ENCODE measurements at regions not wholly inside any gene's neighbourhood (a gene's known extent, or its start where the extent isn't known, plus 50 kb on each side); places are given as distances from the start of the nearest gene placed in this dataset.

GRCh38 chr3:160617636-160618035, 52.3 kb upstream of the KPNA4 start:
- no peaks in the 10 kb centered on the region for H3K4me1 Mint-ChIP-seq (ENCODE audit: low read depth)
- no peak overlapping the region for H3K4me3 ChIP-seq (ENCODE audit: low read length)
- DNase-seq (no peak), ATAC-seq (ENCODE audit: poor library complexity) (no peak)
- no peak overlapping the region for H3K27ac ChIP-seq (ENCODE audit: low read depth in 1 of 2, low read length in 2 of 2)
- ChIA-PET CTCF (no interaction called here), POLR2A (no interaction called here)
- H3K27ac Mint-ChIP-seq, result no peak overlapping the region
- intact Hi-C loops (cut with DNase I, micrococcal nuclease), result no loop called here
- H3K27me3 ChIP-seq (ENCODE audit: control insufficient read depth in 1 of 2, insufficient read depth in 2 of 2, low read length in 2 of 2), result peaks cover 3 to 6% of the 10 kb centered on the region in 2 experiments
- no peaks in the 10 kb centered on the region for H3K36me3 ChIP-seq (ENCODE audit: insufficient read depth, low read length)
- H3K27me3 Mint-ChIP-seq, result peaks cover 51% of the 10 kb centered on the region
- H3K36me3 Mint-ChIP-seq (ENCODE audit: low read depth), result no peaks in the 10 kb centered on the region
- no peaks in the 10 kb centered on the region for H3K9me3 ChIP-seq (ENCODE audit: control insufficient read depth in 1 of 2, insufficient read depth in 1 of 2, low read length in 2 of 2)
- H3K4me3 Mint-ChIP-seq, result no peak overlapping the region
- H3K9me3 Mint-ChIP-seq, result no peaks in the 10 kb centered on the region
- TF ChIP-seq CTCF (IDR thresholded peaks at IDR 0.05), result no peak
- no peaks in the 10 kb centered on the region for H3K4me1 ChIP-seq (ENCODE audit: insufficient read depth, low read length)

- DNase-seq (no peak), ATAC-seq (ENCODE audit: poor library complexity) (no peak)
- H3K4me1 Mint-ChIP-seq (ENCODE audit: low read depth), result no peaks in the 10 kb centered on the region
- H3K27ac Mint-ChIP-seq, result no peak overlapping the region
- no peaks in the 10 kb centered on the region for H3K36me3 Mint-ChIP-seq (ENCODE audit: low read depth)
- Histone ChIP-seq H3K9me3 (ENCODE audit: control insufficient read depth in 1 of 2, insufficient read depth in 1 of 2, low read length in 2 of 2) (no peaks in the 10 kb centered on the region), H3K4me1 (ENCODE audit: insufficient read depth, low read length) (no peaks in the 10 kb centered on the region), H3K36me3 (ENCODE audit: insufficient read depth, low read length) (no peaks in the 10 kb centered on the region), H3K27ac (ENCODE audit: low read depth in 1 of 2, low read length in 2 of 2) (no peak overlapping the region), H3K27me3 (ENCODE audit: control insufficient read depth in 1 of 2, insufficient read depth in 2 of 2, low read length in 2 of 2) (peaks cover 3 to 6% of the 10 kb centered on the region in 2 experiments), H3K4me3 (ENCODE audit: low read length) (no peak overlapping the region)
- H3K4me3 Mint-ChIP-seq, result no peak overlapping the region
- ChIA-PET POLR2A (no interaction called here), CTCF (no interaction called here)
- peaks cover 45% of the 10 kb centered on the region for H3K27me3 Mint-ChIP-seq
- intact Hi-C loops (cut with DNase I, micrococcal nuclease), result no loop called here
- no peaks in the 10 kb centered on the region for H3K9me3 Mint-ChIP-seq
- no peak for TF ChIP-seq CTCF (IDR thresholded peaks at IDR 0.05)
Observed at GRCh38 chr3:160616716-160617115, 51.3 kb upstream of the KPNA4 start.

- Mint-ChIP-seq H3K4me3 (no peak overlapping the region), H3K36me3 (ENCODE audit: low read depth) (no peaks in the 10 kb centered on the region), H3K27me3 (peaks cover 41% of the 10 kb centered on the region), H3K4me1 (ENCODE audit: low read depth) (no peaks in the 10 kb centered on the region), H3K9me3 (no peaks in the 10 kb centered on the region), H3K27ac (no peak overlapping the region)
- Histone ChIP-seq H3K4me1 (ENCODE audit: insufficient read depth, low read length) (no peaks in the 10 kb centered on the region), H3K36me3 (ENCODE audit: insufficient read depth, low read length) (no peaks in the 10 kb centered on the region), H3K27me3 (ENCODE audit: control insufficient read depth in 1 of 2, insufficient read depth in 2 of 2, low read length in 2 of 2) (peaks cover 3 to 6% of the 10 kb centered on the region in 2 experiments), H3K27ac (ENCODE audit: low read depth in 1 of 2, low read length in 2 of 2) (no peak overlapping the region), H3K9me3 (ENCODE audit: control insufficient read depth in 1 of 2, insufficient read depth in 1 of 2, low read length in 2 of 2) (no peaks in the 10 kb centered on the region), H3K4me3 (ENCODE audit: low read length) (no peak overlapping the region)
- ChIA-PET CTCF (no interaction called here), POLR2A (no interaction called here)
- intact Hi-C loops (cut with DNase I, micrococcal nuclease), result no loop called here
- no peak for TF ChIP-seq CTCF (IDR thresholded peaks at IDR 0.05)
- no peak for DNase-seq
- ATAC-seq (ENCODE audit: poor library complexity), result no peak
Observed at GRCh38 chr3:160616311-160616710, 50.9 kb upstream of the KPNA4 start.

Measured in CD4-positive, alpha-beta T cell (primary cell).